Thymus (tissue), 11 donors: ENCODE measurements at regions not wholly inside any gene's neighbourhood (a gene's known extent, or its start where the extent isn't known, plus 50 kb on each side); places are given as distances from the start of the nearest gene placed in this dataset.
"Not testable (repeated sequence)": the region's sequence is repeated elsewhere in the genome, so short reads cannot be mapped to it uniquely, and the experiment has no call there.

Source experiments
- DNase-seq, 9 donors: peaks; one replicate each; pipeline ENCODE4 v3.0.0-alpha.2; 2013; ENCODE audit warnings: low spot score in 9 of 9, low read depth in 6 of 9, missing footprints in 1 of 9
- H3K27ac ChIP-seq, 2 donors: one replicate each; pipeline ENCODE4 v1.5.1; 2013; ENCODE audit warnings: control low read depth in 1 of 2, low read depth in 1 of 2, low read length in 1 of 2, mild to moderate bottlenecking in 1 of 2, moderate library complexity in 1 of 2
- H3K27me3 ChIP-seq, 2 donors: one replicate each; pipeline ENCODE4 v1.5.1; 2013; ENCODE audit warnings: low read length in 1 of 2; ENCODE audit not compliant: control insufficient read depth in 2 of 2, insufficient read depth in 1 of 2
- H3K36me3 ChIP-seq, 2 donors: one replicate each; pipeline ENCODE4 v1.5.1; 2013; ENCODE audit warnings: low read length in 1 of 2, mild to moderate bottlenecking in 1 of 2, moderate library complexity in 1 of 2; ENCODE audit not compliant: control insufficient read depth in 2 of 2, insufficient read depth in 2 of 2
- H3K4me1 ChIP-seq, 2 donors: one replicate each; pipeline ENCODE4 v1.5.1; 2013; ENCODE audit warnings: low read length in 2 of 2; ENCODE audit not compliant: control insufficient read depth in 2 of 2, insufficient read depth in 2 of 2
- H3K4me3 ChIP-seq, 2 donors: one replicate each; pipeline ENCODE4 v1.5.1; 2013; ENCODE audit warnings: low read length in 2 of 2, control low read depth in 1 of 2, mild to moderate bottlenecking in 1 of 2
- H3K9me3 ChIP-seq, 2 donors: one replicate each; pipeline ENCODE4 v1.5.1; 2013; ENCODE audit warnings: low read length in 1 of 2, mild to moderate bottlenecking in 1 of 2; ENCODE audit not compliant: control insufficient read depth in 2 of 2, insufficient read depth in 1 of 2
- WGBS: extraction: QIAGEN DNeasy Blood & Tissue Kit; methylation state at CpG from one replicate; pipeline ENCODE4 v1.1.7; 2013; 5-methylcytosine and 5-hydroxymethylcytosine counted together
- donor health status: healthy.

GRCh38 chr9:78430387-78430786 is 133.5 kb downstream of the PSAT1 start:
- 96% methylated on average over 3 of the region's 3 CpGs for WGBS
- Histone ChIP-seq H3K4me3 (no peak overlapping the region), H3K4me1 (no peaks in the 10 kb centered on the region), H3K27me3 (no peaks in the 10 kb centered on the region), H3K9me3 (peaks cover 0 to 4% of the 10 kb centered on the region in 2 donors), H3K27ac (no peak overlapping the region), H3K36me3 (no peaks in the 10 kb centered on the region)
- no peak for DNase-seq

- DNase-seq, H3K36me3 ChIP-seq, H3K9me3 ChIP-seq, H3K4me1 ChIP-seq, H3K27me3 ChIP-seq, H3K4me3 ChIP-seq, H3K27ac ChIP-seq: not testable (repeated sequence)
- WGBS, result 93% methylated on average over 6 of the region's 6 CpGs
These were observed 134.1 kb downstream of the PSAT1 start for GRCh38 chr9:78431039-78431438.

- Histone ChIP-seq H3K27me3 (peaks cover 2 to 9% of the 10 kb centered on the region in 2 donors), H3K4me3 (no peak overlapping the region), H3K4me1 (no peaks in the 10 kb centered on the region), H3K36me3 (no peaks in the 10 kb centered on the region), H3K9me3 (no peaks in the 10 kb centered on the region), H3K27ac (no peak overlapping the region)
- DNase-seq, result no peak
- WGBS, result 91% methylated on average over 2 of the region's 2 CpGs
These were observed 139.9 kb downstream of the PSAT1 start for GRCh38 chr9:78436873-78437272.

- H3K36me3 ChIP-seq, result no peaks in the 10 kb centered on the region
- no peak overlapping the region for H3K4me3 ChIP-seq
- H3K9me3 ChIP-seq, result no peaks in the 10 kb centered on the region
- 74% methylated on average over 2 of the region's 2 CpGs for WGBS
- no peaks in the 10 kb centered on the region for H3K4me1 ChIP-seq
- DNase-seq, result no peak
- H3K27ac ChIP-seq, result no peak overlapping the region
- peaks cover 2 to 9% of the 10 kb centered on the region in 2 donors for H3K27me3 ChIP-seq
These were observed 140.4 kb downstream of the PSAT1 start for GRCh38 chr9:78437296-78437695.

- Histone ChIP-seq H3K27ac (no peak overlapping the region), H3K4me3 (no peak overlapping the region), H3K9me3 (no peaks in the 10 kb centered on the region), H3K27me3 (peaks cover 2 to 9% of the 10 kb centered on the region in 2 donors), H3K4me1 (no peaks in the 10 kb centered on the region), H3K36me3 (no peaks in the 10 kb centered on the region)
- no peak for DNase-seq
- 98% methylated on average over 7 of the region's 7 CpGs for whole genome bisulfite sequencing
These were observed 140.9 kb downstream of the PSAT1 start for GRCh38 chr9:78437806-78438205.

- no peak for DNase-seq
- Histone ChIP-seq H3K27me3 (peaks cover 2 to 9% of the 10 kb centered on the region in 2 donors), H3K4me1 (no peaks in the 10 kb centered on the region), H3K4me3 (no peak overlapping the region), H3K36me3 (no peaks in the 10 kb centered on the region), H3K9me3 (no peaks in the 10 kb centered on the region), H3K27ac (no peak overlapping the region)
- 93% methylated on average over 6 of the region's 6 CpGs for WGBS
These were observed 141.3 kb downstream of the PSAT1 start for GRCh38 chr9:78438211-78438610.

GRCh38 chr9:78438780-78439179 is 141.9 kb downstream of the PSAT1 start:
- Histone ChIP-seq H3K36me3 (no peaks in the 10 kb centered on the region), H3K4me1 (no peaks in the 10 kb centered on the region), H3K4me3 (no peak overlapping the region), H3K27me3 (peaks cover 2 to 9% of the 10 kb centered on the region in 2 donors), H3K9me3 (no peaks in the 10 kb centered on the region), H3K27ac (no peak overlapping the region)
- no peak for DNase-seq
- WGBS, result 77% methylated on average over 9 of the region's 9 CpGs

- 20% methylated on average over 23 of the region's 23 CpGs for WGBS
- peaks cover 2 to 9% of the 10 kb centered on the region in 2 donors for H3K27me3 ChIP-seq
- DNase-seq, result peak; percentile 28 to 75 (median 47)
- H3K27ac ChIP-seq, result no peak overlapping the region
- no peaks in the 10 kb centered on the region for H3K9me3 ChIP-seq
- H3K4me1 ChIP-seq, result no peaks in the 10 kb centered on the region
- H3K4me3 ChIP-seq, result no peak overlapping the region
- no peaks in the 10 kb centered on the region for H3K36me3 ChIP-seq
These were observed 142.4 kb downstream of the PSAT1 start for GRCh38 chr9:78439190-78439865.

GRCh38 chr9:78439866-78440830 is 143.2 kb downstream of the PSAT1 start:
- Histone ChIP-seq H3K36me3 (no peaks in the 10 kb centered on the region), H3K27me3 (peaks cover 2 to 9% of the 10 kb centered on the region in 2 donors), H3K4me3 (no peak overlapping the region), H3K4me1 (no peaks in the 10 kb centered on the region), H3K27ac (no peak overlapping the region), H3K9me3 (no peaks in the 10 kb centered on the region)
- WGBS, result 89% methylated on average over 10 of the region's 10 CpGs
- DNase-seq, result no peak
